Endothelial cell (in vitro differentiated cells): ENCODE measurements at regions not wholly inside any gene's neighbourhood (a gene's known extent, or its start where the extent isn't known, plus 50 kb on each side); places are given as distances from the start of the nearest gene placed in this dataset.

ENCODE experiments used
- DNase-seq: peaks from one replicate; pipeline ENCODE4 v3.0.0; 2021; ENCODE audit warnings: low spot score
- H3K27ac Mint-ChIP-seq: one replicate; pipeline ENCODE4 v1.8.0; 2021; ENCODE audit warnings: mixed read lengths, inconsistent platforms; ENCODE audit not compliant: unreplicated experiment
- H3K27me3 Mint-ChIP-seq: one replicate; pipeline ENCODE4 v1.8.0; 2021; ENCODE audit warnings: mild to moderate bottlenecking, moderate library complexity, mixed read lengths, inconsistent platforms; ENCODE audit not compliant: unreplicated experiment
- H3K36me3 Mint-ChIP-seq: one replicate; pipeline ENCODE4 v1.8.0; 2021; ENCODE audit warnings: mild to moderate bottlenecking, low read depth, mixed read lengths, inconsistent platforms; ENCODE audit not compliant: unreplicated experiment
- H3K4me1 Mint-ChIP-seq: one replicate; pipeline ENCODE4 v1.8.0; 2021; ENCODE audit warnings: mild to moderate bottlenecking, mixed read lengths, inconsistent platforms; ENCODE audit not compliant: unreplicated experiment
- H3K4me3 Mint-ChIP-seq: one replicate; pipeline ENCODE4 v1.8.0; 2021; ENCODE audit warnings: mild to moderate bottlenecking, mixed read lengths, inconsistent platforms; ENCODE audit not compliant: unreplicated experiment
- H3K9me3 Mint-ChIP-seq: one replicate; pipeline ENCODE4 v1.8.0; 2021; ENCODE audit warnings: mixed read lengths, inconsistent platforms; ENCODE audit not compliant: unreplicated experiment
- TF ChIP-seq, protein P1 (sequence below): fragments of 200-600 bp; sonication (generic); IDR thresholded peaks from one replicate; pipeline ENCODE4 v1.5.0; 2021; ENCODE audit warnings: antibody characterized with exemption; ENCODE audit not compliant: unreplicated experiment

DNA sequence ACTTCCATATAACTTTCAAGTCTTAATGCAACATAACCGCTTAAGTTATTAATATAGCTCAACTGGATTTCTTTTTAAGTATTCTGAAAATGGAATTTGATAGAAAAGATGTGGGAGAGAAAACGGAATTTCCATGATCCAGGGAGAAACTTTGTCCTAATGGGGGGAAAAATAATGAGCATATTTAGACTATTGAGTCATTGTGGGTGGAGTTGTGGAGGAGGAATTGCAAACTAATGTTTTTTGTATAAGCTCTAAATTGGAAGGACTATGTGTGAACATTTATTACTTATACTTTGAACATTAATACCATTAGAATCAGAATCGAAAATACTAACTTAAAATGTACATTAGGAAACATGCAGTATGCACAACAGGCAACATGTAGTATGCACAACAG is 159.9 kb upstream of the NEGR1 start:
- H3K4me1 Mint-ChIP-seq = no peaks in the 10 kb centered on the region
- TF ChIP-seq, protein P1, sequence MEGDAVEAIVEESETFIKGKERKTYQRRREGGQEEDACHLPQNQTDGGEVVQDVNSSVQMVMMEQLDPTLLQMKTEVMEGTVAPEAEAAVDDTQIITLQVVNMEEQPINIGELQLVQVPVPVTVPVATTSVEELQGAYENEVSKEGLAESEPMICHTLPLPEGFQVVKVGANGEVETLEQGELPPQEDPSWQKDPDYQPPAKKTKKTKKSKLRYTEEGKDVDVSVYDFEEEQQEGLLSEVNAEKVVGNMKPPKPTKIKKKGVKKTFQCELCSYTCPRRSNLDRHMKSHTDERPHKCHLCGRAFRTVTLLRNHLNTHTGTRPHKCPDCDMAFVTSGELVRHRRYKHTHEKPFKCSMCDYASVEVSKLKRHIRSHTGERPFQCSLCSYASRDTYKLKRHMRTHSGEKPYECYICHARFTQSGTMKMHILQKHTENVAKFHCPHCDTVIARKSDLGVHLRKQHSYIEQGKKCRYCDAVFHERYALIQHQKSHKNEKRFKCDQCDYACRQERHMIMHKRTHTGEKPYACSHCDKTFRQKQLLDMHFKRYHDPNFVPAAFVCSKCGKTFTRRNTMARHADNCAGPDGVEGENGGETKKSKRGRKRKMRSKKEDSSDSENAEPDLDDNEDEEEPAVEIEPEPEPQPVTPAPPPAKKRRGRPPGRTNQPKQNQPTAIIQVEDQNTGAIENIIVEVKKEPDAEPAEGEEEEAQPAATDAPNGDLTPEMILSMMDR = no peak
- H3K4me3 Mint-ChIP-seq = no peak overlapping the region
- no peaks in the 10 kb centered on the region for H3K36me3 Mint-ChIP-seq
- H3K9me3 Mint-ChIP-seq = no peaks in the 10 kb centered on the region
- no peak overlapping the region for H3K27ac Mint-ChIP-seq
- no peak for DNase-seq
- H3K27me3 Mint-ChIP-seq = no peaks in the 10 kb centered on the region

DNA sequence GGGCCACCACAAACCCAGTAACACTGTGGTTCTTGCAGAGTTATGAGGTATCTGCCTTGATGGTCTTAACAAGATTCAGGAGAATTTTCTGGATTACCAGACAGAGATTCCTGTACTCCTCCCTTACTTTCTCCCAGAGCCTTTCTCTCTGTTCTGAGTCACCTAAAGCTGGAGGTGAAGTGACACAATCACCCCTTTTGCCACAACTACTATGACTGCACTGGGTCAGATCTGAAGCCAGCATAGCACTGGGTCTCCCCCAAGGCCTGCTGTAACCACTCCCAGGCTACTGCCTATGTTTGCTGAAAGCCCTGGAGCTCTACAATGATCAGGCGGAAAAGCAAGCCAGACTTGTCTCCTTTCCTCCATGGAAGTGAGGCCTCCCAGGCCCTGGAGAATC is 156.7 kb upstream of the NEGR1 start:
- no peak for DNase-seq
- no peak overlapping the region for H3K27ac Mint-ChIP-seq

DNA sequence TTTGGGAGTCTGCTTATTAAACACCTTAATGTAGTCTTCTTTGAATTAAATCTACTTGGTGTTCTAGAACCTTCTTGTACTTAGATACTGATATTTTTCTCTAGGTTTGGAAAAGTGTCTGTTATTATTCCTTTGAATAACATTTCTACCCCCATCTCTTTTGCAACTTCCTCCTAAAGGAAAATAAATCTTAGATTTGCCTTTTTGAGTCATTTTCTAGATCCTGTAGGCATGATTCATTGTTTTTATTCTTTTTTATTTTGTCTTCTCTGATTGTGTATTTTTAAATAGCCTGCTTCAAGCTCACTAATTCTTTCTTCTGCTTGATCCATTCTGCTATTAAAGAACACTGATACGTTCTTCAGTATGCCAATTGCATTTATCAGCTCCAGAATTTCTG is 155.9 kb upstream of the NEGR1 start:
- H3K4me3 Mint-ChIP-seq = no peak overlapping the region
- H3K27me3 Mint-ChIP-seq = no peaks in the 10 kb centered on the region
- no peaks in the 10 kb centered on the region for H3K36me3 Mint-ChIP-seq
- H3K9me3 Mint-ChIP-seq = no peaks in the 10 kb centered on the region
- DNase-seq = no peak
- TF ChIP-seq, protein P1 = no peak
- no peaks in the 10 kb centered on the region for H3K4me1 Mint-ChIP-seq
- H3K27ac Mint-ChIP-seq = no peak overlapping the region

More for the DNA sequence above, 156.7 kb upstream of the NEGR1 start:
- Mint-ChIP-seq H3K9me3 (no peaks in the 10 kb centered on the region), H3K4me1 (no peaks in the 10 kb centered on the region), H3K4me3 (no peak overlapping the region), H3K36me3 (no peaks in the 10 kb centered on the region), H3K27me3 (no peaks in the 10 kb centered on the region)
- TF ChIP-seq, protein P1 = no peak

DNA sequence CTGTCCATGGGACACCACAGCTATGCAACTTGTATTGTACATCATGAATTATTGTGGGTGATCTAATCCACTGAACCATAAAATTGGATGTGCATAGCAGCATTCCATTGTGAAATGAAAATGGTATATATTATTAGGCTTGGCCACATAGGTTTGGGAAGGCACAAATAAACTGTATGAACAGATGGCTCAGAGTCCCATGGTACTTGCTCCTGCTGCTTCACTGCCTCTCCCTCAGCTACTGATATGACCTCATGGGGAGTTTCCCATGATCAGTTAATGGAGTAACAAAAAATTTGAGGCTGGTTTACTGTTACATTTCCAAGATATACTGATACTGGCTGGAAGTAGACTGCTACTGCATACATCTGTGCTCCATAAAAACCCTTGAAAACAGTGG is 152.7 kb upstream of the NEGR1 start:
- no peaks in the 10 kb centered on the region for H3K36me3 Mint-ChIP-seq
- TF ChIP-seq, protein P1 = no peak
- H3K9me3 Mint-ChIP-seq = no peaks in the 10 kb centered on the region
- no peaks in the 10 kb centered on the region for H3K27me3 Mint-ChIP-seq
- no peak overlapping the region for H3K27ac Mint-ChIP-seq
- DNase-seq = no peak
- no peaks in the 10 kb centered on the region for H3K4me1 Mint-ChIP-seq
- H3K4me3 Mint-ChIP-seq = no peak overlapping the region

DNA sequence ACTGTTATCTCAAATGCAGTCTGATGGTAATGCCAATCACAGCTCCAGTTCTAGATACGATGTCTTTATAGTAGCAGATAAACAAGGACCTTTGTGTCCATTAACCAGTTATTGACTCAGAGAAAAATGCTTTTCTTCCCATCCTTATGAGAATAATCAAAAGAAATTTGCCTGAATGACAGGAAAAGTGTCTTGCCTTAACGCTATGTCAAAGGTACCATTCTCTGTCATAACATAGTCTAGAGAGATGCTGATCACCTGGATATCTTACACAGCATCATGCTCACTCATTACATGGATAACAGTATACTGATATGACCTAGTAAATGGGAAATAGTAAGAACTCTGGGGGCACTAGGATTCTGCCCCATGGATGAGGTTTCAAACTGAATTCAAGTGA is 151.7 kb upstream of the NEGR1 start:
- no peaks in the 10 kb centered on the region for H3K9me3 Mint-ChIP-seq
- no peaks in the 10 kb centered on the region for H3K4me1 Mint-ChIP-seq
- no peak for DNase-seq
- TF ChIP-seq, protein P1 = no peak
- no peaks in the 10 kb centered on the region for H3K27me3 Mint-ChIP-seq
- no peaks in the 10 kb centered on the region for H3K36me3 Mint-ChIP-seq
- no peak overlapping the region for H3K27ac Mint-ChIP-seq
- no peak overlapping the region for H3K4me3 Mint-ChIP-seq
